NCI-H2107 treated with DMSO at 0.1 percent for 48 hours (cell line): ENCODE measurements at regions not wholly inside any gene's neighbourhood (a gene's known extent, or its start where the extent isn't known, plus 50 kb on each side); places are given as distances from the start of the nearest gene placed in this dataset.

Experiments
- DNase-seq: peaks from one replicate; lab custom pipeline; 2025; ENCODE audit not compliant: unreplicated experiment; lab: John Stamatoyannopoulos, UW

GRCh38 chr4:144202081-144202480 lies 61.6 kb upstream of the GYPA start:
- no peak for DNase-seq

- no peak for DNase-seq
Observed at GRCh38 chr4:144203155-144203554, 62.6 kb upstream of the GYPA start.

GRCh38 chr4:144204431-144204830 lies 63.9 kb upstream of the GYPA start:
- DNase-seq: no peak

- DNase-seq: no peak
Observed at GRCh38 chr4:144206711-144207110, 66.2 kb upstream of the GYPA start.

- DNase-seq: no peak
Observed at GRCh38 chr4:144208074-144208473, 67.6 kb upstream of the GYPA start.

- no peak for DNase-seq
Observed at GRCh38 chr4:144209491-144209890, 69.0 kb upstream of the GYPA start.

- DNase-seq: no peak
Observed at GRCh38 chr4:144213371-144213770, 72.9 kb upstream of the GYPA start.

- no peak for DNase-seq
Observed at GRCh38 chr4:144223149-144223548, 82.6 kb upstream of the GYPA start.

GRCh38 chr4:144223661-144224060 lies 83.1 kb upstream of the GYPA start:
- DNase-seq: no peak

GRCh38 chr4:144259285-144259684 lies 118.8 kb upstream of the GYPA start:
- DNase-seq: no peak

GRCh38 chr4:144267084-144267483 lies 126.6 kb upstream of the GYPA start:
- DNase-seq: no peak

- DNase-seq: no peak
Observed at GRCh38 chr4:144280688-144281087, 140.2 kb upstream of the GYPA start.

GRCh38 chr4:144283526-144283925 lies 143.0 kb upstream of the GYPA start:
- no peak for DNase-seq

- no peak for DNase-seq
Observed at GRCh38 chr4:144284026-144284425, 143.5 kb upstream of the GYPA start.

GRCh38 chr4:144288011-144288903 lies 147.7 kb upstream of the GYPA start:
- DNase-seq: no peak

- DNase-seq: no peak
Observed at GRCh38 chr4:144289667-144290428, 149.3 kb upstream of the GYPA start.

- DNase-seq: no peak
Observed at GRCh38 chr4:144291164-144291563, 150.6 kb upstream of the GYPA start.

GRCh38 chr4:144294211-144294610 lies 153.7 kb upstream of the GYPA start:
- no peak for DNase-seq

GRCh38 chr4:144295286-144295995 lies 154.9 kb upstream of the GYPA start:
- DNase-seq: no peak

GRCh38 chr4:144296941-144297340 lies 156.4 kb upstream of the GYPA start:
- no peak for DNase-seq

- no peak for DNase-seq
Observed at GRCh38 chr4:144298519-144298918, 158.0 kb upstream of the GYPA start.

GRCh38 chr4:144300616-144301015 lies 160.1 kb upstream of the GYPA start:
- DNase-seq: no peak
